ENCODE measurements at regions not wholly inside any gene's neighbourhood (a gene's known extent, or its start where the extent isn't known, plus 50 kb on each side); places are given as distances from the start of the nearest gene placed in this dataset.

- Histone ChIP-seq H3K18ac (ENCODE audit: insufficient read length, low read depth, low read length) (no peak overlapping the region), H3K14ac (ENCODE audit: insufficient read depth, low read length) (no peak overlapping the region), H4K91ac (ENCODE audit: insufficient read length, low read depth, low read length) (no peak overlapping the region), H4K5ac (ENCODE audit: insufficient read length, low read depth, low read length) (no peak overlapping the region), H3K56ac (ENCODE audit: insufficient read length, low read depth, low read length) (no peak overlapping the region), H2BK12ac (ENCODE audit: insufficient read length, low read depth, low read length) (no peak overlapping the region), H3K27ac (ENCODE audit: insufficient read length, low read depth, low read length) (no peak overlapping the region), H3T11ph (ENCODE audit: low read length) (no peak overlapping the region), H3K4me1 (ENCODE audit: insufficient read depth, low read length) (no peaks in the 10 kb centered on the region), H2AK5ac (ENCODE audit: insufficient read length, low read length) (no peak overlapping the region), H3K4me2 (ENCODE audit: insufficient read depth, insufficient read length, low read length) (no peak overlapping the region), H4K8ac (replicated peaks; ENCODE audit: insufficient read length, low read depth, low read length) (no peak overlapping the region), H2BK5ac (ENCODE audit: insufficient read length, low read length) (no peak overlapping the region), H2BK15ac (ENCODE audit: low read depth, low read length) (no peak overlapping the region), H3K27me3 (ENCODE audit: insufficient read depth, low read length) (no peaks in the 10 kb centered on the region), H3K79me2 (ENCODE audit: insufficient read depth, low read length) (no peaks in the 10 kb centered on the region), H2AFZ (ENCODE audit: low read length) (no peak overlapping the region), H3K9me3 (ENCODE audit: control insufficient read depth, low read depth, low read length) (no peaks in the 10 kb centered on the region), H2BK20ac (ENCODE audit: low read depth, low read length, poor library complexity, severe bottlenecking) (no peak overlapping the region), H4K20me1 (ENCODE audit: control insufficient read depth, insufficient read depth, insufficient read length) (no peaks in the 10 kb centered on the region), H3K4ac (ENCODE audit: low read depth, low read length) (no peak overlapping the region), H3K23ac (ENCODE audit: insufficient read length, low read depth, low read length) (no peak overlapping the region), H3K79me1 (ENCODE audit: insufficient read depth, low read depth, low read length, poor library complexity, severe bottlenecking) (no peaks in the 10 kb centered on the region), H3K9ac (ENCODE audit: extremely low read depth, insufficient read length, low read length) (no peak overlapping the region), H2BK120ac (ENCODE audit: low read depth, low read length, poor library complexity, severe bottlenecking) (no peak overlapping the region), H3K23me2 (ENCODE audit: insufficient read length, low read depth, low read length, poor library complexity, severe bottlenecking) (no peaks in the 10 kb centered on the region)
- Mint-ChIP-seq H3K36me3 (ENCODE audit: insufficient read depth in 1 of 3, low read depth in 3 of 3) (no peaks in the 10 kb centered on the region), H3K27me3 (ENCODE audit: low read depth) (no peaks in the 10 kb centered on the region), H3K4me3 (no peak overlapping the region), H3K4me1 (0 out of 4 replicates have a peak, but pooled peaks cover 0 to 3% of the 10 kb centered on the region in 2 experiments), H3K27ac (no peak overlapping the region), H3K9me3 (no peaks in the 10 kb centered on the region)
- WGBS (ENCODE audit: extremely low coverage, insufficient read length, low lambda C conversion rate): no CpG with 5 or more reads among the region's 2 CpGs
- no peak for DNase-seq
- no peak for TF ChIP-seq CTCF (conservative IDR thresholded peaks at IDR 0.05)
Observed at GRCh38 chr2:17322461-17322860, 195.8 kb downstream of the RAD51AP2 start.

All from H9 (cell line).